ENCODE measurements at regions not wholly inside any gene's neighbourhood (a gene's known extent, or its start where the extent isn't known, plus 50 kb on each side); places are given as distances from the start of the nearest gene placed in this dataset.

GRCh38 chr4:19021617-19022016 lies 1000.1 kb upstream of the LCORL start:
- no peak for TF ChIP-seq SUZ12 (IDR thresholded peaks at IDR 0.05; ENCODE audit: unreplicated experiment)
- TF ChIP-seq, protein P1, sequence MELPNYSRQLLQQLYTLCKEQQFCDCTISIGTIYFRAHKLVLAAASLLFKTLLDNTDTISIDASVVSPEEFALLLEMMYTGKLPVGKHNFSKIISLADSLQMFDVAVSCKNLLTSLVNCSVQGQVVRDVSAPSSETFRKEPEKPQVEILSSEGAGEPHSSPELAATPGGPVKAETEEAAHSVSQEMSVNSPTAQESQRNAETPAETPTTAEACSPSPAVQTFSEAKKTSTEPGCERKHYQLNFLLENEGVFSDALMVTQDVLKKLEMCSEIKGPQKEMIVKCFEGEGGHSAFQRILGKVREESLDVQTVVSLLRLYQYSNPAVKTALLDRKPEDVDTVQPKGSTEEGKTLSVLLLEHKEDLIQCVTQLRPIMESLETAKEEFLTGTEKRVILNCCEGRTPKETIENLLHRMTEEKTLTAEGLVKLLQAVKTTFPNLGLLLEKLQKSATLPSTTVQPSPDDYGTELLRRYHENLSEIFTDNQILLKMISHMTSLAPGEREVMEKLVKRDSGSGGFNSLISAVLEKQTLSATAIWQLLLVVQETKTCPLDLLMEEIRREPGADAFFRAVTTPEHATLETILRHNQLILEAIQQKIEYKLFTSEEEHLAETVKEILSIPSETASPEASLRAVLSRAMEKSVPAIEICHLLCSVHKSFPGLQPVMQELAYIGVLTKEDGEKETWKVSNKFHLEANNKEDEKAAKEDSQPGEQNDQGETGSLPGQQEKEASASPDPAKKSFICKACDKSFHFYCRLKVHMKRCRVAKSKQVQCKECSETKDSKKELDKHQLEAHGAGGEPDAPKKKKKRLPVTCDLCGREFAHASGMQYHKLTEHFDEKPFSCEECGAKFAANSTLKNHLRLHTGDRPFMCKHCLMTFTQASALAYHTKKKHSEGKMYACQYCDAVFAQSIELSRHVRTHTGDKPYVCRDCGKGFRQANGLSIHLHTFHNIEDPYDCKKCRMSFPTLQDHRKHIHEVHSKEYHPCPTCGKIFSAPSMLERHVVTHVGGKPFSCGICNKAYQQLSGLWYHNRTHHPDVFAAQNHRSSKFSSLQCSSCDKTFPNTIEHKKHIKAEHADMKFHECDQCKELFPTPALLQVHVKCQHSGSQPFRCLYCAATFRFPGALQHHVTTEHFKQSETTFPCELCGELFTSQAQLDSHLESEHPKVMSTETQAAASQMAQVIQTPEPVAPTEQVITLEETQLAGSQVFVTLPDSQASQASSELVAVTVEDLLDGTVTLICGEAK (IDR thresholded peaks at IDR 0.05; ENCODE audit: borderline replicate concordance), result no peak
- TF ChIP-seq EED (IDR thresholded peaks at IDR 0.05; ENCODE audit: low read depth), result no peak
- TF ChIP-seq NR2C1 (IDR thresholded peaks at IDR 0.05), result no peak
- TF ChIP-seq E2F8 (IDR thresholded peaks at IDR 0.05; ENCODE audit: low read depth, partially characterized antibody), result no peak
- TF ChIP-seq E2F4 (IDR thresholded peaks at IDR 0.05; ENCODE audit: low read depth, low read length), result no peak
- TF ChIP-seq CEBPB (IDR thresholded peaks at IDR 0.05; ENCODE audit: borderline replicate concordance in 1 of 2, low read depth in 2 of 2, low read length in 2 of 2), result no peak
- TF ChIP-seq, protein P2, sequence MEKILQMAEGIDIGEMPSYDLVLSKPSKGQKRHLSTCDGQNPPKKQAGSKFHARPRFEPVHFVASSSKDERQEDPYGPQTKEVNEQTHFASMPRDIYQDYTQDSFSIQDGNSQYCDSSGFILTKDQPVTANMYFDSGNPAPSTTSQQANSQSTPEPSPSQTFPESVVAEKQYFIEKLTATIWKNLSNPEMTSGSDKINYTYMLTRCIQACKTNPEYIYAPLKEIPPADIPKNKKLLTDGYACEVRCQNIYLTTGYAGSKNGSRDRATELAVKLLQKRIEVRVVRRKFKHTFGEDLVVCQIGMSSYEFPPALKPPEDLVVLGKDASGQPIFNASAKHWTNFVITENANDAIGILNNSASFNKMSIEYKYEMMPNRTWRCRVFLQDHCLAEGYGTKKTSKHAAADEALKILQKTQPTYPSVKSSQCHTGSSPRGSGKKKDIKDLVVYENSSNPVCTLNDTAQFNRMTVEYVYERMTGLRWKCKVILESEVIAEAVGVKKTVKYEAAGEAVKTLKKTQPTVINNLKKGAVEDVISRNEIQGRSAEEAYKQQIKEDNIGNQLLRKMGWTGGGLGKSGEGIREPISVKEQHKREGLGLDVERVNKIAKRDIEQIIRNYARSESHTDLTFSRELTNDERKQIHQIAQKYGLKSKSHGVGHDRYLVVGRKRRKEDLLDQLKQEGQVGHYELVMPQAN (conservative IDR thresholded peaks at IDR 0.05), result no peak
- TF ChIP-seq PML (IDR thresholded peaks at IDR 0.05; ENCODE audit: low read length), result no peak
- FAIRE-seq (no peak), DNase-seq (ENCODE audit: low read depth, low spot score) (no peak), ATAC-seq (no peak)
- in situ Hi-C loops (cut with MboI) (no loop called here), intact Hi-C loops (cut with micrococcal nuclease; ENCODE audit: unreplicated experiment) (no loop called here)
- no peaks in the 10 kb centered on the region for H3K4me1 ChIP-seq (ENCODE audit: control insufficient read depth, insufficient read depth, low read length)
- H3K79me2 ChIP-seq (ENCODE audit: control insufficient read depth, insufficient read depth, low read length), result no peaks in the 10 kb centered on the region
- no peak overlapping the region for H3K27ac ChIP-seq (ENCODE audit: control insufficient read depth, insufficient read depth)
- no peaks in the 10 kb centered on the region for H3K9me3 ChIP-seq (replicated peaks; ENCODE audit: control insufficient read depth, insufficient read depth, low read length)
- no TSS peak for BruUV-seq (replicated peaks)
- no peak overlapping the region for H2AFZ ChIP-seq (ENCODE audit: control insufficient read depth, low read depth, low read length)
- no peaks in the 10 kb centered on the region for H4K20me1 ChIP-seq (ENCODE audit: control insufficient read depth, insufficient read depth)
- no peaks in the 10 kb centered on the region for H3K27me3 ChIP-seq (replicated peaks in 1 of 2; ENCODE audit: control insufficient read depth in 2 of 2, insufficient read depth in 2 of 2, low read length in 1 of 2)
- H3K4me2 ChIP-seq (ENCODE audit: control insufficient read depth, insufficient read depth), result no peak overlapping the region
- POLR2A ChIA-PET, result no interaction called here
- H3K4me3 ChIP-seq, result no peak overlapping the region
- CTCF ChIA-PET, result no interaction called here
- SMC1A ChIA-PET (ENCODE audit: uncharacterized antibody, unreplicated experiment), result no interaction called here
- no peaks in the 10 kb centered on the region for H3K36me3 ChIP-seq (ENCODE audit: control insufficient read depth in 2 of 2, insufficient read depth in 2 of 2, low read length in 1 of 2)
- RAD21 ChIA-PET (ENCODE audit: unreplicated experiment), result no interaction called here
- H3K9ac ChIP-seq (ENCODE audit: control insufficient read depth, insufficient read depth, low read length), result no peak overlapping the region

Data from GM12878 (cell line).